ENCODE measurements at regions not wholly inside any gene's neighbourhood (a gene's known extent, or its start where the extent isn't known, plus 50 kb on each side); places are given as distances from the start of the nearest gene placed in this dataset.
"Not testable (repeated sequence)": the region's sequence is repeated elsewhere in the genome, so short reads cannot be mapped to it uniquely, and the experiment has no call there.

- TF ChIP-seq RCOR1 (IDR thresholded peaks at IDR 0.05; ENCODE audit: insufficient replicate concordance, low read length); POLR2A (IDR thresholded peaks at IDR 0.05; ENCODE audit: low read depth, low read length); MAFK (IDR thresholded peaks at IDR 0.05; ENCODE audit: low read depth, low read length); CEBPB (IDR thresholded peaks at IDR 0.05; ENCODE audit: low read depth, low read length); BHLHE40 (IDR thresholded peaks at IDR 0.05; ENCODE audit: low read depth, low read length); MXI1 (IDR thresholded peaks at IDR 0.05; ENCODE audit: borderline replicate concordance, low read depth, low read length); MAZ (IDR thresholded peaks at IDR 0.05; ENCODE audit: borderline replicate concordance, low read depth, low read length); RFX5 (IDR thresholded peaks at IDR 0.05; ENCODE audit: low read depth, low read length); FOS (IDR thresholded peaks at IDR 0.05; ENCODE audit: low read depth, low read length): not testable (repeated sequence)
- TF ChIP-seq, protein P1, sequence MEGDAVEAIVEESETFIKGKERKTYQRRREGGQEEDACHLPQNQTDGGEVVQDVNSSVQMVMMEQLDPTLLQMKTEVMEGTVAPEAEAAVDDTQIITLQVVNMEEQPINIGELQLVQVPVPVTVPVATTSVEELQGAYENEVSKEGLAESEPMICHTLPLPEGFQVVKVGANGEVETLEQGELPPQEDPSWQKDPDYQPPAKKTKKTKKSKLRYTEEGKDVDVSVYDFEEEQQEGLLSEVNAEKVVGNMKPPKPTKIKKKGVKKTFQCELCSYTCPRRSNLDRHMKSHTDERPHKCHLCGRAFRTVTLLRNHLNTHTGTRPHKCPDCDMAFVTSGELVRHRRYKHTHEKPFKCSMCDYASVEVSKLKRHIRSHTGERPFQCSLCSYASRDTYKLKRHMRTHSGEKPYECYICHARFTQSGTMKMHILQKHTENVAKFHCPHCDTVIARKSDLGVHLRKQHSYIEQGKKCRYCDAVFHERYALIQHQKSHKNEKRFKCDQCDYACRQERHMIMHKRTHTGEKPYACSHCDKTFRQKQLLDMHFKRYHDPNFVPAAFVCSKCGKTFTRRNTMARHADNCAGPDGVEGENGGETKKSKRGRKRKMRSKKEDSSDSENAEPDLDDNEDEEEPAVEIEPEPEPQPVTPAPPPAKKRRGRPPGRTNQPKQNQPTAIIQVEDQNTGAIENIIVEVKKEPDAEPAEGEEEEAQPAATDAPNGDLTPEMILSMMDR (conservative IDR thresholded peaks at IDR 0.05; ENCODE audit: low read depth, low read length) = not testable (repeated sequence)
- TF ChIP-seq, protein P2, sequence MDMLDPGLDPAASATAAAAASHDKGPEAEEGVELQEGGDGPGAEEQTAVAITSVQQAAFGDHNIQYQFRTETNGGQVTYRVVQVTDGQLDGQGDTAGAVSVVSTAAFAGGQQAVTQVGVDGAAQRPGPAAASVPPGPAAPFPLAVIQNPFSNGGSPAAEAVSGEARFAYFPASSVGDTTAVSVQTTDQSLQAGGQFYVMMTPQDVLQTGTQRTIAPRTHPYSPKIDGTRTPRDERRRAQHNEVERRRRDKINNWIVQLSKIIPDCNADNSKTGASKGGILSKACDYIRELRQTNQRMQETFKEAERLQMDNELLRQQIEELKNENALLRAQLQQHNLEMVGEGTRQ (IDR thresholded peaks at IDR 0.05; ENCODE audit: low read depth, low read length) = not testable (repeated sequence)
Measured at GRCh38 chr10:42994909-42995308, 82.0 kb upstream of the RET start.

All from IMR-90 (cell line).